Testis (tissue), 2 donors: ENCODE measurements at regions not wholly inside any gene's neighbourhood (a gene's known extent, or its start where the extent isn't known, plus 50 kb on each side); places are given as distances from the start of the nearest gene placed in this dataset.

Source experiments
- CTCF ChIP-seq, 3 experiments: fragments of 450-650 bp in 2 of 3; fragments of 200-600 bp in 1 of 3; sonication (generic) in 1 of 3; IDR thresholded peaks; one replicate each; pipeline ENCODE4 v1.5.1; 2016 to 2019; ENCODE audit warnings: antibody characterized with exemption in 3 of 3, mild to moderate bottlenecking in 2 of 3, moderate library complexity in 1 of 3
- POLR2A ChIP-seq: fragments of 450-650 bp; IDR thresholded peaks from one replicate; pipeline ENCODE4 v1.6.1; 2017; ENCODE audit warnings: antibody characterized with exemption, mild to moderate bottlenecking, moderate library complexity

DNA sequence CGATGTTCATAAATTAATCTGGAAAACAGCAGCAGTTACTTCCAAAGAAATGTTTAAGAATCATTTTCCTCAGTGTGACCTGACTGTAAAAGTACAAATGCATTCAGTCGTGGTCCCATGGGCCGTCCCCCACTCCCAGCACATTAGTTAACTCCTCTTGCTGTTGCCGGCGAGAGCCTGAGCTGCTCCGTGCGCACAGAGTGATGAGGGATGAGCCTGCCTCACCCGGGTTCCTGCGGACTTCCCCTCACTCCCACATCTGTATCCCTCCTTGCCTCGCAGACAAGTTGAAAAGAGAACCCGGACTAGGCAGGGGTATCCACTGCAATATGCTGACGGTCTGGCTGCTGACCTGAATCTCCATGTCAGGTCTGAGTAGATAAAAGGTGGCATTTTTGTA, 861.7 kb upstream of the NR2F2 start:
- TF ChIP-seq POLR2A (no peak), CTCF (IDR thresholded peaks at IDR 0.05) (no peak)
